DND-41 (cell line): ENCODE measurements at regions not wholly inside any gene's neighbourhood (a gene's known extent, or its start where the extent isn't known, plus 50 kb on each side); places are given as distances from the start of the nearest gene placed in this dataset.

Source experiments
- ATAC-seq: fragments of 200-7000 bp; cut with Tn5 transposase; 3 replicates; pipeline ENCODE4 v1.9.1; 2021; ENCODE audit warnings: low read depth; ENCODE audit not compliant: insufficient read depth
- DNase-seq: peaks from one replicate; pipeline ENCODE4 v3.0.0-alpha.2; 2020
- H2AFZ ChIP-seq: 2 replicates; pipeline ENCODE4 v1.6.0; 2012; ENCODE audit warnings: low read depth, low read length
- H3K27ac ChIP-seq: 2 replicates; pipeline ENCODE4 v1.5.1; 2012; ENCODE audit warnings: low read length, inconsistent platforms
- H3K27me3 ChIP-seq: fragments of 200-600 bp; sonication (generic); 2 replicates; pipeline ENCODE4 v1.6.0; 2012; ENCODE audit warnings: low read length, mild to moderate bottlenecking, inconsistent platforms; ENCODE audit not compliant: insufficient read depth, poor library complexity
- H3K36me3 ChIP-seq: 2 replicates; pipeline ENCODE4 v1.5.1; 2012; ENCODE audit warnings: low read length, inconsistent platforms; ENCODE audit not compliant: insufficient read depth
- H3K4me1 ChIP-seq: 2 replicates; pipeline ENCODE4 v1.5.1; 2012; ENCODE audit warnings: mild to moderate bottlenecking, low read length; ENCODE audit not compliant: insufficient read depth
- H3K4me2 ChIP-seq: 2 replicates; pipeline ENCODE4 v1.6.0; 2012; ENCODE audit warnings: mild to moderate bottlenecking, moderate library complexity, low read length, inconsistent platforms; ENCODE audit not compliant: insufficient read depth
- H3K4me3 ChIP-seq, 2 experiments: fragments of 200-600 bp in 1 of 2; shearing (Covaris generic) in 1 of 2; 2 replicates each; pipeline ENCODE4 v1.5.1; 2012 to 2016; ENCODE audit warnings: inconsistent platforms in 2 of 2, low read length in 2 of 2, mild to moderate bottlenecking in 2 of 2, low read depth in 1 of 2, moderate library complexity in 1 of 2
- H3K79me2 ChIP-seq: 2 replicates; pipeline ENCODE4 v1.6.0; 2012; ENCODE audit warnings: low read length, inconsistent platforms; ENCODE audit not compliant: insufficient read depth
- H3K9ac ChIP-seq: 2 replicates; pipeline ENCODE4 v1.6.0; 2012; ENCODE audit warnings: low read depth, mild to moderate bottlenecking, inconsistent platforms, low read length, moderate library complexity
- H3K9me3 ChIP-seq: 2 replicates; pipeline ENCODE4 v1.5.1; 2012; ENCODE audit warnings: low read length, moderate library complexity, mild to moderate bottlenecking, inconsistent platforms; ENCODE audit not compliant: insufficient read depth, severe bottlenecking
- H4K20me1 ChIP-seq: 2 replicates; pipeline ENCODE4 v1.6.0; 2012; ENCODE audit warnings: low read length; ENCODE audit not compliant: insufficient read depth
- CTCF ChIP-seq: IDR thresholded peaks from 2 replicates; pipeline ENCODE4 v1.5.1; 2012; ENCODE audit warnings: borderline replicate concordance, low read length, moderate library complexity, mild to moderate bottlenecking; ENCODE audit not compliant: poor library complexity, severe bottlenecking; ENCODE audit errors: extremely low read depth
- EZH2 ChIP-seq: IDR thresholded peaks from 3 replicates; pipeline ENCODE4 v1.6.1; 2012; ENCODE audit warnings: borderline replicate concordance, low read depth, mild to moderate bottlenecking, moderate library complexity, low read length, inconsistent platforms; ENCODE audit not compliant: severe bottlenecking

- no peaks in the 10 kb centered on the region for H3K27me3 ChIP-seq
- H3K4me2 ChIP-seq, result no peak overlapping the region
- ATAC-seq, result no peak
- no peak overlapping the region for H2AFZ ChIP-seq
- H3K79me2 ChIP-seq, result no peaks in the 10 kb centered on the region
- TF ChIP-seq CTCF (no peak), EZH2 (no peak)
- H3K4me1 ChIP-seq, result no peaks in the 10 kb centered on the region
- no peak overlapping the region for H3K27ac ChIP-seq
- no peak overlapping the region for H3K9ac ChIP-seq
- H3K4me3 ChIP-seq, result no peak overlapping the region
- no peaks in the 10 kb centered on the region for H4K20me1 ChIP-seq
- no peaks in the 10 kb centered on the region for H3K36me3 ChIP-seq
- DNase-seq, result no peak
- H3K9me3 ChIP-seq, result no peaks in the 10 kb centered on the region
Measured at GRCh38 chr6:156658186-156658965, 118.8 kb upstream of the ARID1B start.

GRCh38 chr6:156657296-156657695 lies 119.9 kb upstream of the ARID1B start:
- Histone ChIP-seq H4K20me1 (no peaks in the 10 kb centered on the region), H2AFZ (no peak overlapping the region), H3K79me2 (no peaks in the 10 kb centered on the region), H3K36me3 (no peaks in the 10 kb centered on the region), H3K27ac (no peak overlapping the region), H3K9ac (no peak overlapping the region), H3K9me3 (no peaks in the 10 kb centered on the region), H3K4me3 (no peak overlapping the region), H3K4me2 (no peak overlapping the region), H3K4me1 (no peaks in the 10 kb centered on the region), H3K27me3 (no peaks in the 10 kb centered on the region)
- DNase-seq, result no peak
- no peak for ATAC-seq
- TF ChIP-seq CTCF (no peak), EZH2 (no peak)

GRCh38 chr6:156654919-156655918 lies 122.0 kb upstream of the ARID1B start:
- H3K79me2 ChIP-seq, result no peaks in the 10 kb centered on the region
- no peak overlapping the region for H3K4me3 ChIP-seq
- H4K20me1 ChIP-seq, result no peaks in the 10 kb centered on the region
- no peaks in the 10 kb centered on the region for H3K27me3 ChIP-seq
- no peaks in the 10 kb centered on the region for H3K9me3 ChIP-seq
- H3K4me1 ChIP-seq, result no peaks in the 10 kb centered on the region
- H3K27ac ChIP-seq, result no peak overlapping the region
- H3K36me3 ChIP-seq, result no peaks in the 10 kb centered on the region
- no peak overlapping the region for H3K9ac ChIP-seq
- ATAC-seq (no peak), DNase-seq (no peak)
- no peak overlapping the region for H3K4me2 ChIP-seq
- H2AFZ ChIP-seq, result no peak overlapping the region
- TF ChIP-seq EZH2, result no peak
- TF ChIP-seq CTCF, result no peak
